Gastroesophageal sphincter (tissue), 4 donors: ENCODE measurements at regions not wholly inside any gene's neighbourhood (a gene's known extent, or its start where the extent isn't known, plus 50 kb on each side); places are given as distances from the start of the nearest gene placed in this dataset.
"Not testable (repeated sequence)": the region's sequence is repeated elsewhere in the genome, so short reads cannot be mapped to it uniquely, and the experiment has no call there.

ENCODE experiments used
- ATAC-seq: fragments of 150-250 bp; one replicate; pipeline ENCODE4 v1.9.1; 2016; ENCODE audit warnings: mild to moderate bottlenecking, moderate library complexity
- H3K27ac ChIP-seq, 4 donors: fragments of 200-600 bp; sonication (generic) in 3 of 4; 1 replicate in 3 of 4; 2 replicates in 1 of 4; pipeline ENCODE4 v1.5.1; 2016 to 2019
- H3K27me3 ChIP-seq: fragments of 200-600 bp; sonication (generic); one replicate; pipeline ENCODE4 v1.5.1; 2019
- H3K36me3 ChIP-seq, 2 donors: fragments of 200-600 bp; sonication (generic); one replicate each; pipeline ENCODE4 v1.5.1; 2019; ENCODE audit warnings: control low read depth in 1 of 2
- H3K4me1 ChIP-seq, 3 donors: fragments of 200-600 bp; sonication (generic); 1 replicate in 2 of 3; 2 replicates in 1 of 3; pipeline ENCODE4 v1.5.1; 2016 to 2019; ENCODE audit warnings: control low read depth in 2 of 3
- H3K4me3 ChIP-seq, 2 donors: fragments of 200-600 bp; sonication (generic); one replicate each; pipeline ENCODE4 v1.5.1; 2019; ENCODE audit warnings: mild to moderate bottlenecking in 1 of 2, moderate library complexity in 1 of 2
- H3K9me3 ChIP-seq, 3 donors: fragments of 200-600 bp; sonication (generic); one replicate each; pipeline ENCODE4 v1.5.1; 2017 to 2019; ENCODE audit warnings: control low read depth in 2 of 3
- CTCF ChIP-seq, 4 experiments: fragments of 200-600 bp in 2 of 4; fragments of 450-650 bp in 2 of 4; sonication (generic) in 1 of 4; IDR thresholded peaks; one replicate each; pipeline ENCODE4 v1.5.1; 2017 to 2019; ENCODE audit warnings: antibody characterized with exemption in 4 of 4, mild to moderate bottlenecking in 2 of 4, moderate library complexity in 2 of 4
- EP300 ChIP-seq: sonication (generic); formaldehyde crosslinking; IDR thresholded peaks from one replicate; pipeline ENCODE4 v1.6.1; 2017; ENCODE audit warnings: antibody characterized with exemption, mild to moderate bottlenecking
- POLR2A ChIP-seq, 2 donors: fragments of 450-650 bp; IDR thresholded peaks; one replicate each; pipeline ENCODE4 v1.6.1; 2017; ENCODE audit warnings: antibody characterized with exemption in 2 of 2, mild to moderate bottlenecking in 2 of 2, moderate library complexity in 1 of 2
- POLR2AphosphoS5 ChIP-seq: sonication (generic); formaldehyde crosslinking; IDR thresholded peaks from one replicate; pipeline ENCODE4 v1.6.1; 2017; ENCODE audit warnings: antibody characterized with exemption
- WGBS, 2 donors: methylation state at CpG; one replicate each; pipeline ENCODE4 v1.1.5; 2018; ENCODE audit warnings: low coverage in 1 of 2; 5-methylcytosine and 5-hydroxymethylcytosine counted together

GRCh38 chr1:73009938-73010337 is 727.6 kb upstream of the NEGR1 start:
- WGBS, 2 donors: 55 to 90% methylated on average over 1 of the region's 1 CpG
- Histone ChIP-seq H3K36me3 (no peaks in the 10 kb centered on the region), H3K27ac (no peak overlapping the region), H3K27me3 (no peaks in the 10 kb centered on the region), H3K4me1 (no peaks in the 10 kb centered on the region), H3K4me3 (no peak overlapping the region), H3K9me3 (no peaks in the 10 kb centered on the region)
- ATAC-seq: no peak
- TF ChIP-seq EP300: no peak
- TF ChIP-seq POLR2A (IDR thresholded peaks at IDR 0.05): no peak
- no peak for TF ChIP-seq POLR2AphosphoS5

GRCh38 chr1:73009311-73009710 is 727.0 kb upstream of the NEGR1 start:
- Histone ChIP-seq H3K36me3 (no peaks in the 10 kb centered on the region), H3K27ac (no peak overlapping the region), H3K4me1 (no peaks in the 10 kb centered on the region), H3K9me3 (no peaks in the 10 kb centered on the region), H3K27me3 (no peaks in the 10 kb centered on the region), H3K4me3 (no peak overlapping the region)
- ATAC-seq: no peak
- TF ChIP-seq POLR2AphosphoS5: no peak
- 59 to 75% methylated on average over 1 of the region's 1 CpG for WGBS, 2 donors

- H3K27ac ChIP-seq: no peak overlapping the region
- H3K36me3 ChIP-seq: no peaks in the 10 kb centered on the region
- H3K9me3 ChIP-seq: no peaks in the 10 kb centered on the region
- TF ChIP-seq POLR2AphosphoS5: no peak
- TF ChIP-seq EP300: no peak
- no peak for TF ChIP-seq CTCF (IDR thresholded peaks at IDR 0.05)
- TF ChIP-seq POLR2A (IDR thresholded peaks at IDR 0.05): no peak
- H3K27me3 ChIP-seq: no peaks in the 10 kb centered on the region
- no peak for ATAC-seq
- WGBS, 2 donors: 77 to 89% methylated on average over 4 of the region's 4 CpGs
- no peak overlapping the region for H3K4me3 ChIP-seq
- H3K4me1 ChIP-seq: no peaks in the 10 kb centered on the region
Measured at GRCh38 chr1:72997624-72998023, 715.3 kb upstream of the NEGR1 start.

GRCh38 chr1:72997041-72997440 is 714.7 kb upstream of the NEGR1 start:
- no peak for ATAC-seq
- Histone ChIP-seq H3K4me3 (no peak overlapping the region), H3K36me3 (no peaks in the 10 kb centered on the region), H3K27ac (no peak overlapping the region), H3K27me3 (no peaks in the 10 kb centered on the region), H3K9me3 (no peaks in the 10 kb centered on the region), H3K4me1 (no peaks in the 10 kb centered on the region)
- TF ChIP-seq CTCF (IDR thresholded peaks at IDR 0.05) (no peak), EP300 (no peak), POLR2AphosphoS5 (no peak), POLR2A (IDR thresholded peaks at IDR 0.05) (no peak)
- 58 to 84% methylated on average over 3 of the region's 3 CpGs for WGBS, 2 donors

GRCh38 chr1:72987871-72988270 is 705.5 kb upstream of the NEGR1 start:
- not testable (repeated sequence) for H3K4me1 ChIP-seq, H3K27ac ChIP-seq, H3K27me3 ChIP-seq, H3K9me3 ChIP-seq, ATAC-seq, H3K36me3 ChIP-seq, H3K4me3 ChIP-seq
- WGBS, 2 donors: 70 to 100% methylated on average over 1 to 4 of the region's 4 CpGs

GRCh38 chr1:72986591-72987290 is 704.4 kb upstream of the NEGR1 start:
- Histone ChIP-seq H3K4me3 (no peak overlapping the region), H3K27me3 (no peaks in the 10 kb centered on the region), H3K27ac (no peak overlapping the region), H3K9me3 (no peaks in the 10 kb centered on the region), H3K36me3 (no peaks in the 10 kb centered on the region), H3K4me1 (no peaks in the 10 kb centered on the region)
- no peak for ATAC-seq
- WGBS, 2 donors: 95 to 96% methylated on average over 2 of the region's 2 CpGs
- TF ChIP-seq POLR2AphosphoS5 (no peak), CTCF (IDR thresholded peaks at IDR 0.05) (no peak), POLR2A (IDR thresholded peaks at IDR 0.05) (no peak), EP300 (no peak)

- not testable (repeated sequence) for H3K4me1 ChIP-seq, H3K27me3 ChIP-seq, H3K9me3 ChIP-seq, H3K27ac ChIP-seq, H3K36me3 ChIP-seq, H3K4me3 ChIP-seq, ATAC-seq
- WGBS, 2 donors: 83 to 93% methylated on average over 5 to 11 of the region's 11 CpGs
Measured at GRCh38 chr1:72985024-72985423, 702.7 kb upstream of the NEGR1 start.

- H3K27ac ChIP-seq, H3K4me3 ChIP-seq, H3K27me3 ChIP-seq, ATAC-seq, H3K36me3 ChIP-seq, H3K9me3 ChIP-seq, H3K4me1 ChIP-seq: not testable (repeated sequence)
- WGBS, 2 donors: 20 to 86% methylated on average over 1 to 8 of the region's 15 CpGs
Measured at GRCh38 chr1:72983011-72983410, 700.7 kb upstream of the NEGR1 start.
